ENCODE measurements at regions not wholly inside any gene's neighbourhood (a gene's known extent, or its start where the extent isn't known, plus 50 kb on each side); places are given as distances from the start of the nearest gene placed in this dataset.

GRCh38 chr20:22390543-22390903 is 193.8 kb downstream of the FOXA2 start:
- TF ChIP-seq POLR2AphosphoS5 (IDR thresholded peaks at IDR 0.05) (no peak), CTCF (IDR thresholded peaks at IDR 0.05) (no peak), POLR2A (IDR thresholded peaks at IDR 0.05) (no peak)

Data from breast epithelium (tissue), 3 donors.